HG02642 (cell line): ENCODE measurements at regions not wholly inside any gene's neighbourhood (a gene's known extent, or its start where the extent isn't known, plus 50 kb on each side); places are given as distances from the start of the nearest gene placed in this dataset.
A peak's percentile ranks its signal among the peaks of the same experiment; 100 is the strongest.
"Not testable (repeated sequence)": the region's sequence is repeated elsewhere in the genome, so short reads cannot be mapped to it uniquely, and the experiment has no call there.

Experiments used
- ATAC-seq: cut with Tn5 transposase; IDR thresholded peaks from one replicate; pipeline ENCODE4 v1.9.1; 2021; ENCODE audit warnings: mild to moderate bottlenecking; ENCODE audit not compliant: unreplicated experiment, poor library complexity

DNA sequence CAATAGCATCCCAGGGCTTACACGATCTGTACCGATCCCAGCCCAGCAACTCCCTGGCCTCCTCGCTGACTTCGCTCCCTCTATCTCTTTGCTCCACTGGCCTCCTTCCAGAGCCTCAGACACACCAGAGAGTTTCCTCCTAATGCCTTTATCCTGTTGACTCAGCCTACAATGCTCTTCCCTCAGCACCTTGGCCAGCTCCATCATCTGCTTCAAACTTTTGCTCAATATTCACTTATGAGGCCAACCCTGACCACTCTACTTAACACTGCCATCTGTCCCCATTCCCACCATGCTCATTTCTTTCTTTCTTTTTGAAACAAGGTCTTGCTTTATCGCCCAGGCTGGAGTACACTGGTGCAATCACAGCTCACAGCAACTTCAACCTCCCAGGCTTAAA, 180.9 kb downstream of the CEP170 start:
- not testable (repeated sequence) for ATAC-seq

- ATAC-seq, result not testable (repeated sequence)
Measured at GRCh38 chr1:243067056-243067455, 188.0 kb downstream of the CEP170 start.

- ATAC-seq, result not testable (repeated sequence)
Measured at GRCh38 chr1:243061965-243062364, 193.1 kb downstream of the CEP170 start.

GRCh38 chr1:243055510-243055909, 199.6 kb downstream of the CEP170 start:
- ATAC-seq, result not testable (repeated sequence)

DNA sequence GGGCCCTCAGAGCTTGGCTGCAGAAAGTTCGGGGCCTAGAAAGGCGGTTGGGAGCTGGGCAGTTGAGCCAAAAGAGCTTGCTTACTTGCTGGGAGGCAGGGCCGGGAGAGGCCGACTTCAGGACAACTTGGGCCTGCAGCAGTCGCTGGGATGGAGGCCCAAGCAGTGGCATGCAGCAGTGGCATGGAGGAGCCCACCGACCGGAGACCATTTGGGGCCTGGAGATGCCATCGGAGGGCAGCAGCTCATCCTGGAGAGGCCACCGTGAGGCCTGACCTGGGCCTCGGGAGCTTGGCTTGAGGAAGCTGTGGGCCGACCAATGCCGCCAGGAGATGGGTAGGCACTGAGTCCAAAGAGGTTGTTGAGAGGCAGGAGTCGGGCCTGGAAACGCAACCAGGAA, 200.0 kb downstream of the CEP170 start:
- not testable (repeated sequence) for ATAC-seq

DNA sequence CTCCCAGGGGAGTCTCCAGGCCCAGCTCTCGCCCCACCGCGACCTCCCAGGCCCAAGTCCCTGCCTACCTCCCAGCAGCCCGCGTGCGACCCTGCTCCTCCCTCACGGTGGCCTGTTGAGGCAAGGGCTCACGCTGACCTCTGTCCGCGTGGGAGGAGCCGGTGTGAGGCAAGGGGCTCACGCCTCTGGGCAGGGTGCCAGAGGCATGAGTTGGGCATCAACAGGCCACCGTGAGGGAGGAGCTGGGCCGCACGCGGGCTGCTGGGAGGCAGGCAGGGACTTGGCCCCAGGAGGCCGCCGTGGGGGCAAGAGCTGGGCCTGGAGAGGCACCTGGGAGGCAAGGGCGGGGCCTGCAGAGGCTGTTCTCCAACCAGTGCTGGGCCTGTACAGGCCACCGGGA, 200.4 kb downstream of the CEP170 start:
- not testable (repeated sequence) for ATAC-seq

GRCh38 chr1:243053048-243053447, 202.0 kb downstream of the CEP170 start:
- not testable (repeated sequence) for ATAC-seq

DNA sequence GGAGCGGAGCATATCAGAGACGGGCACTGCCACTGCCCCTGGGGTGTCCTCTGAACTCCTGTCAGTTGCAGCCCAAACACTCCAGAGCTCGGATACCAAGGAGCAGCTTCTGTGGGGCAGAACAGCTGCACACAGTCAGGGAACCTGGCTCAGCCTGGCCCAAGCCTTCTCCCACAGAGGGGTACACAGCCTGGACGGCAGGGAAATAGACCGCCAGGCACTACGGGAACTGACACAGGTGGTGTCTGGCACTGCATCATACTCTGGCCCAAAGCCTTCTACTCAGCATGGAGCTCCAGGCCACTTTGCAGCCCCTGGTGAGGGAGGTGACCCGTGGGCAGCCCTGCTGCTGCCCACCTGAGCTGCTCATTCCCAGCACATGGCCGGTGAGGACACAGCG, 204.5 kb downstream of the CEP170 start:
- not testable (repeated sequence) for ATAC-seq

- not testable (repeated sequence) for ATAC-seq
Measured at GRCh38 chr1:243049716-243050115, 205.4 kb downstream of the CEP170 start.

DNA sequence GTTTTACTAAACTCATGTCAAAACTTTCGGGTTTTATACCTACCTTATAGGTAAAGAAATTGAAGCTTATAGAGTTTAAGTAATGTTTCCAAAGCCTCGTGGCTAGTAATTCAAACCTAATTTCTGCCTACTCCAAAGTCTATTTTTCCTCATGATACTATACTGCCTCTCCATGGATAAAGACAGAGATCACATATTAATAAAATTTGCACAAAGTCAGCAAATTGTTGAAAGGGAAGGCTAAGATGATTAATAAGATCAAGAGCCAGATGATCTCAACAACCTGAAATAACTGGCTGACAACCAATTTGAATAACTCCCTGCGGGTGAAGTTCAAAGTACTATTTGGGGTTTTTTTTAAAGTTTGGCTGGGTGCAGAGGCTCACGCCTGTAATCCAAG, 233.7 kb downstream of the CEP170 start:
- not testable (repeated sequence) for ATAC-seq

DNA sequence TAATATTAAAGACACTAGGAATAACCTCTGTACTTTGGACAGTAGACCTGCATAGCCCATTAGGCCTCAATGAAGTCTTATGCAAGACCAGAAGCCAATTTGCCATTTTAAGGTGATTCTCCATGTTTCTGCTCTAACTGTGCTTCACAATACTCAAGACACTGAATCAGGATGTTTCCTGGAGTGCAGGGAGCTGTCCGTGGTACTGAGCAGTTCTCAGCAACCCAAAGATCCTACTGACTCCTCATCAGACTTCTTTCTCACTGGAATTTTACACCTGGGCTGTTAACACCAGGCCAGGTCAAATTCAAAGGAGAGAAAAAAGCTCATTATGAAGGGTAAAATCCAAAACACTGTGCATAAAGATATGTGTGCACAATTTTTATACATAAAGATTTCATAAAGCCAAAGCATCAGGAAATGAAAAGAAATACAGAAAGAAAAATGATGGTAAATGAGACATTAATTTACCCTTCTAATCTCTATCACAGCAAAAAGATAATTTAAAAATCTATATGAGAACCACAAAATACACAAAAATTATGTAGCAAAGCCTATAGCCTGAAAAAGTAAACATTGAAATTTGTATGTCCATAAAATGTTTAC, 235.9 kb downstream of the CEP170 start:
- not testable (repeated sequence) for ATAC-seq

DNA sequence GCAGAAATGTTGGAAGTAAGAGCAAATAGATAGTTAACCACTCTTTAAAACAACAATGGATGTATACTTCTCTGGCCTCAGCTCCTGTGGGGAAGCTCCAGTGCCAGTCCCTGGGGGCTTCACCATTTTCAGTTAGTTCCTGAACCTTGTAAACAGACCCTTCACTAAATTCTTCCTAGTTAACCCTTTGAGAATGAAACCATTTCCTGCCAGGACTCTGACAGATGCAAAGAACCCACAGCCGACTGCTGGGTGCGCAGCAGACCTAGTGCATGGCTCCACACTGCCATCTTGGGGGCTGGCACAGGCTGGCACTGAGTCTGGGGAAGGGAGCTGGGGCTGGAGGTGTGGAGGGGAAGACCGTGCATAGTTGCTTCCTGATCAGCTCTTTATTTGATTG, 244.4 kb downstream of the CEP170 start:
- not testable (repeated sequence) for ATAC-seq

GRCh38 chr1:243001003-243001402, 254.1 kb downstream of the CEP170 start:
- ATAC-seq, result not testable (repeated sequence)

GRCh38 chr1:242992776-242993175, 262.3 kb downstream of the CEP170 start:
- not testable (repeated sequence) for ATAC-seq

DNA sequence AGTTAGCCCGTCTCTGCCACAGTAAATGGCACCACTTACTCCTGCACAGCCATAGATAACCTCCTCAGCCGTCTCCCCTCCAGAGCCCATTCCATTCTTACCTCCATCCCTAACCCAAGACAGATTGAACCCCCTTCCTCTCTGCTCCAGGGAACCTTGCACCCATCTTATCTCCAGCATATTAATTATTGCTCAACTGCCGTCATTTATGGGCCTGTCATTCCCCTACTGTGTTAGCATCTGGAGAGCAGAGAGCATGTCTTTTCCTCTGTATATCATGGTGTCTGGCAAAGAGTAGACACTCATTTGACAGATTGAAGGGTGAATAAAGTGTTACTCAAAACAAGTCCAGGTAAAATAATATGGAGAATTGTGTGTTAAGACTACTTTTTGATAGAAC, 270.0 kb downstream of the CEP170 start:
- ATAC-seq, result not testable (repeated sequence)

DNA sequence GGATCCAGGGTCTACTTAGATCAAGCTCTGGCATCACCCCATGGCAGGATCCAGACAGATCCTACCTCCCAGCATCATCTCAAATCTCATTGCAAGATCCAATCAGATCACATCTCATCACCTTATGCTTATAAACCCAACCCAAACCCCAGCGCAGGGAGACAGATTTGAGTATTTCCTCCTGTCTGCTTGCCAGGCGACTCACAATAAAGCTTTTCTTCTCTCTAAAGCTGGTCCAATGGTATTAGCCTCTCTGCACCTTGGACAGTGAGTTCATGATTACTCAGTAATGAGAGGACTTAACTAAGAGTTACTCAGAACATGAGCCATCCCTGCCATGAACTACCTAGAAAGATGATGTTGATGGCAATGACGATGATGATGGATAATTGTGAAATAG, 281.7 kb downstream of the CEP170 start:
- not testable (repeated sequence) for ATAC-seq

DNA sequence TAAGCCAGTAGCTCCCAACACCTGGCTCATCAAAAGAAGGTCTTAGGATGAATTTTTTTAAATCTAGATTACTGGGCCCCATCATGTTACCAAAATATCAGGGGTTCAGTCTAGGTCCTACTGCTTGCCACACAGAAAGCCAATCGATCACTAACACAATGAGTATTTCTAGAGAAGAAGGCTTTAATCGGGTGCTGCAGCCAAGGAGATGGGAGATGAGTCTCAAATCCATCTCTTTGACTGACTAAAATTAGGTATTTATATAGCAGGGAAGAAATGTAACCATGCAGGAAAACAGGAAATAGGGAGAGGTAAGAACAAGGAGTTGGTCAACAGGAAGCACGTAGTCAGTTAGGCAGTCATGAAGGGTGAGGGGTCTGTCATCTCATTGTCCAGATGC, 288.2 kb downstream of the CEP170 start:
- ATAC-seq, result no peak

- not testable (repeated sequence) for ATAC-seq
Measured at GRCh38 chr1:242959397-242959796, 295.7 kb downstream of the CEP170 start.

GRCh38 chr1:242954945-242955344, 300.1 kb downstream of the CEP170 start:
- ATAC-seq, result not testable (repeated sequence)

GRCh38 chr1:242946206-242946605, 308.9 kb downstream of the CEP170 start:
- no peak for ATAC-seq

DNA sequence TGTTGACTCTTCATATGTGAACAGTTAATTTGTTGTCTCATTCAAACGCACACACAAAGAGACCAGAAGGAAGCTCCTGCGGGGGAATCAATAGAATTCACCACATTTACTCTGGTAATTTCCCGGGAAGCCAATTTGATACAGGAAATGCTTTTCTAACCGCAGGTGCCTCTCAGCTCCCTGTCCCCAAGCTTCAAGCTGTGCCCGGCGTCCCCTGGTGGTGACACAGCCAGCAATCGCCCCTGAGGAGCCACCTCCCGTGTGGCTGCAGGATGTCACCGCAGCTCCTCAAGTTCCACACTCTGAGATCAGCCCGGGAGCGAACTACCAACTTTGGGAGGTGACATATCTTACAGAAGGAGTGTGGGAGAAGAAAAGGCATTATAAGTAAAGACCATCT, 318.4 kb downstream of the CEP170 start:
- ATAC-seq, result peak; percentile 77

- not testable (repeated sequence) for ATAC-seq
Measured at GRCh38 chr1:242924717-242925116, 330.4 kb downstream of the CEP170 start.
